ENCODE measurements at regions not wholly inside any gene's neighbourhood (a gene's known extent, or its start where the extent isn't known, plus 50 kb on each side); places are given as distances from the start of the nearest gene placed in this dataset.

DNA sequence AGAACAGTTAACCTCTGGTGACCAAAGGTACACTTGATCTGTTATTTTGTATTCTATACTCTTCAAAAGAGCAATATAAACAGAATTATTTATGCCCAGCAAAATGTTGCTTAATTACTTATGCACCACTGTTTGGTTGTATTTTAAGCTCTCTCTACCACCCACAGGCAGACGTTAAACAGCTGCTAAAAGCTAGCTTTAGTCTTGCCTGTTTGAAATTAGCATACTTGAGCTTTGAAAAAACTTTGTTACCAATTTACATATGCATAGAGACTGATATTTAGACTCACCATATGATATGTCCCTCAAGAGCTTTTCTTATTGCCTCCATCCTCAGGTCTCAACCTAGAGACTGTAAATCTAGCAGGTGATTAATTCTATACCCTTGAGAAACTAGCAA lies 426.9 kb downstream of the NR4A2 start:
- Histone ChIP-seq H3K4me2 (ENCODE audit: low read depth, low read length, poor library complexity, severe bottlenecking) (no peak overlapping the region), H3K4me1 (ENCODE audit: insufficient read depth, low read length, poor library complexity, severe bottlenecking) (no peaks in the 10 kb centered on the region)

DNA sequence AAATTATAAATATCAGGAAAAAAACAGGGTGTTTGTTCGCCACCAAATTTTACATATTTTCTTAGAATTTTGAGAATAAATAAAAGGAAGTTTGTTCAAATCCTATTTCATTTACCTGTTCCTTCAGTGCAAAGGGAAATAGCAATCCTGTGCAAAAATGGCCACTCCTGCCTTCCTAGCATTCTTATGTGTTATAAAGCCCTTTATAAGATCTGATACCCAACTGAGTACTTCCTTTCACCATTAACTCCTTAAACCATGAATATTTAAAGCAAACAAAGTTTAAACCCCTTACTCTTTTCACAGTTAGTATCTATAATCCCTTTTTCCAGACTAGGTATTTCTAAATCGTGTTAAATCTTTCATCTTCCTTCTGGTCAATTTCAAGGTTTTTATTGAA lies 427.8 kb downstream of the NR4A2 start:
- Histone ChIP-seq H3K9me3 (ENCODE audit: insufficient read depth, low read depth, low read length) (no peaks in the 10 kb centered on the region), H3K4me2 (ENCODE audit: low read depth, low read length, poor library complexity, severe bottlenecking) (no peak overlapping the region), H2AFZ (ENCODE audit: low read length) (no peak overlapping the region), H3K4me3 (ENCODE audit: low read length, poor library complexity, severe bottlenecking) (no peak overlapping the region), H3K9ac (ENCODE audit: low read depth, low read length, poor library complexity, severe bottlenecking) (no peak overlapping the region), H3K79me2 (ENCODE audit: insufficient read depth, low read length) (no peaks in the 10 kb centered on the region), H3K27me3 (ENCODE audit: insufficient read depth, low read length, poor library complexity, severe bottlenecking) (no peaks in the 10 kb centered on the region), H3K36me3 (ENCODE audit: insufficient read depth, low read length) (no peaks in the 10 kb centered on the region), H3F3A (ENCODE audit: low read depth) (no peaks in the 10 kb centered on the region), H3K4me1 (ENCODE audit: insufficient read depth, low read length, poor library complexity, severe bottlenecking) (no peaks in the 10 kb centered on the region), H4K20me1 (ENCODE audit: insufficient read depth, low read length, poor library complexity, severe bottlenecking) (no peaks in the 10 kb centered on the region), H3K9me2 (replicated peaks; ENCODE audit: low read depth, low read length) (no peaks in the 10 kb centered on the region)
- TF ChIP-seq, protein P1, sequence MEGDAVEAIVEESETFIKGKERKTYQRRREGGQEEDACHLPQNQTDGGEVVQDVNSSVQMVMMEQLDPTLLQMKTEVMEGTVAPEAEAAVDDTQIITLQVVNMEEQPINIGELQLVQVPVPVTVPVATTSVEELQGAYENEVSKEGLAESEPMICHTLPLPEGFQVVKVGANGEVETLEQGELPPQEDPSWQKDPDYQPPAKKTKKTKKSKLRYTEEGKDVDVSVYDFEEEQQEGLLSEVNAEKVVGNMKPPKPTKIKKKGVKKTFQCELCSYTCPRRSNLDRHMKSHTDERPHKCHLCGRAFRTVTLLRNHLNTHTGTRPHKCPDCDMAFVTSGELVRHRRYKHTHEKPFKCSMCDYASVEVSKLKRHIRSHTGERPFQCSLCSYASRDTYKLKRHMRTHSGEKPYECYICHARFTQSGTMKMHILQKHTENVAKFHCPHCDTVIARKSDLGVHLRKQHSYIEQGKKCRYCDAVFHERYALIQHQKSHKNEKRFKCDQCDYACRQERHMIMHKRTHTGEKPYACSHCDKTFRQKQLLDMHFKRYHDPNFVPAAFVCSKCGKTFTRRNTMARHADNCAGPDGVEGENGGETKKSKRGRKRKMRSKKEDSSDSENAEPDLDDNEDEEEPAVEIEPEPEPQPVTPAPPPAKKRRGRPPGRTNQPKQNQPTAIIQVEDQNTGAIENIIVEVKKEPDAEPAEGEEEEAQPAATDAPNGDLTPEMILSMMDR (conservative IDR thresholded peaks at IDR 0.05; ENCODE audit: low read length), result no peak
- no peak for TF ChIP-seq EZH2phosphoT487 (IDR thresholded peaks at IDR 0.05; ENCODE audit: borderline replicate concordance)

More for the DNA sequence above, 426.9 kb downstream of the NR4A2 start:
- no peak overlapping the region for H2AFZ ChIP-seq (ENCODE audit: low read length)
- H3K36me3 ChIP-seq (ENCODE audit: insufficient read depth, low read length), result no peaks in the 10 kb centered on the region
- H4K20me1 ChIP-seq (ENCODE audit: insufficient read depth, low read length, poor library complexity, severe bottlenecking), result no peaks in the 10 kb centered on the region
- no peaks in the 10 kb centered on the region for H3K9me2 ChIP-seq (replicated peaks; ENCODE audit: low read depth, low read length)
- no peak overlapping the region for H3K9ac ChIP-seq (ENCODE audit: low read depth, low read length, poor library complexity, severe bottlenecking)
- TF ChIP-seq EZH2phosphoT487 (IDR thresholded peaks at IDR 0.05; ENCODE audit: borderline replicate concordance), result no peak
- TF ChIP-seq, protein P1 (conservative IDR thresholded peaks at IDR 0.05; ENCODE audit: low read length), result no peak
- H3K79me2 ChIP-seq (ENCODE audit: insufficient read depth, low read length), result no peaks in the 10 kb centered on the region
- H3K9me3 ChIP-seq (ENCODE audit: insufficient read depth, low read depth, low read length), result no peaks in the 10 kb centered on the region
- H3K4me3 ChIP-seq (ENCODE audit: low read length, poor library complexity, severe bottlenecking), result no peak overlapping the region
- no peaks in the 10 kb centered on the region for H3K27me3 ChIP-seq (ENCODE audit: insufficient read depth, low read length, poor library complexity, severe bottlenecking)
- no peaks in the 10 kb centered on the region for H3F3A ChIP-seq (ENCODE audit: low read depth)

DNA sequence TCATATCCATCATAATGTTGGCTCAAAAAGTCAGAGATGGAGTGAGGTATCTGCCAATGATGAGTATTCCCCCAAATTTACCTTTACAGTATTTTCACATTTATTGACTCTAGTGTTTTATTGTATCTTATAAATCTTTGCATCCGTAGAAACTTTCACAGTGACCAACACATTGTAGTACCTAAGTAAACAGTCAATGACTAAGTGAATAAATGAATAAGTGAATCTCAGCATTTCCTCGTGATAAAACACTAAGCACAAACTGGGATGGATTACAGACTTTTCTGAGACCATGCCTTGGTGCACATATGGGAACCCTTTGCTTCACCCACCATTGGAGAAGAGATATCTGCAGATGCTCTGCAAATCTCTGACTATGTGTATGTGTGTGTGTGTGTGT lies 429.9 kb downstream of the NR4A2 start:
- no peak overlapping the region for H3K4me3 ChIP-seq (ENCODE audit: low read length, poor library complexity, severe bottlenecking)
- H3K9me3 ChIP-seq (ENCODE audit: insufficient read depth, low read depth, low read length), result no peaks in the 10 kb centered on the region
- H3K27me3 ChIP-seq (ENCODE audit: insufficient read depth, low read length, poor library complexity, severe bottlenecking), result no peaks in the 10 kb centered on the region
- H2AFZ ChIP-seq (ENCODE audit: low read length), result no peak overlapping the region
- H3K9me2 ChIP-seq (replicated peaks; ENCODE audit: low read depth, low read length), result no peaks in the 10 kb centered on the region
- no peaks in the 10 kb centered on the region for H3F3A ChIP-seq (ENCODE audit: low read depth)
- TF ChIP-seq EZH2phosphoT487 (IDR thresholded peaks at IDR 0.05; ENCODE audit: borderline replicate concordance), result no peak
- TF ChIP-seq, protein P1 (conservative IDR thresholded peaks at IDR 0.05; ENCODE audit: low read length), result no peak
- no peak overlapping the region for H3K9ac ChIP-seq (ENCODE audit: low read depth, low read length, poor library complexity, severe bottlenecking)
- no peaks in the 10 kb centered on the region for H3K36me3 ChIP-seq (ENCODE audit: insufficient read depth, low read length)
- no peaks in the 10 kb centered on the region for H3K4me1 ChIP-seq (ENCODE audit: insufficient read depth, low read length, poor library complexity, severe bottlenecking)
- H4K20me1 ChIP-seq (ENCODE audit: insufficient read depth, low read length, poor library complexity, severe bottlenecking), result no peaks in the 10 kb centered on the region
- no peak overlapping the region for H3K4me2 ChIP-seq (ENCODE audit: low read depth, low read length, poor library complexity, severe bottlenecking)
- H3K79me2 ChIP-seq (ENCODE audit: insufficient read depth, low read length), result no peaks in the 10 kb centered on the region
